ENCODE measurements at regions not wholly inside any gene's neighbourhood (a gene's known extent, or its start where the extent isn't known, plus 50 kb on each side); places are given as distances from the start of the nearest gene placed in this dataset.

GRCh38 chr17:49916854-49917515 is 52.0 kb upstream of the DLX4 start:
- Histone ChIP-seq H3K4me3 (ENCODE audit: low read depth in 1 of 2, low read length in 2 of 2) (no peak overlapping the region), H3K27me3 (ENCODE audit: control insufficient read depth in 1 of 2, insufficient read depth in 2 of 2, low read length in 2 of 2) (peaks cover 11 to 25% of the 10 kb centered on the region in 2 donors), H3K9ac (ENCODE audit: low read depth in 1 of 2, low read length in 2 of 2) (no peak overlapping the region), H3K9me3 (ENCODE audit: control insufficient read depth in 1 of 2, low read length in 2 of 2) (no peaks in the 10 kb centered on the region), H3K36me3 (ENCODE audit: control insufficient read depth in 1 of 2, insufficient read depth in 2 of 2, low read length in 2 of 2) (no peaks in the 10 kb centered on the region), H3K27ac (ENCODE audit: low read depth, low read length) (no peak overlapping the region), H3K4me1 (ENCODE audit: control insufficient read depth in 1 of 2, insufficient read depth in 2 of 2, low read length in 2 of 2) (no peaks in the 10 kb centered on the region)

- no peaks in the 10 kb centered on the region for H3K4me1 ChIP-seq (ENCODE audit: control insufficient read depth in 1 of 2, insufficient read depth in 2 of 2, low read length in 2 of 2)
- H3K36me3 ChIP-seq (ENCODE audit: control insufficient read depth in 1 of 2, insufficient read depth in 2 of 2, low read length in 2 of 2) = no peaks in the 10 kb centered on the region
- no peak overlapping the region for H3K4me3 ChIP-seq (ENCODE audit: low read depth in 1 of 2, low read length in 2 of 2)
- peaks cover 11 to 16% of the 10 kb centered on the region in 2 donors for H3K27me3 ChIP-seq (ENCODE audit: control insufficient read depth in 1 of 2, insufficient read depth in 2 of 2, low read length in 2 of 2)
- no peak overlapping the region for H3K9ac ChIP-seq (ENCODE audit: low read depth in 1 of 2, low read length in 2 of 2)
- H3K27ac ChIP-seq (ENCODE audit: low read depth, low read length) = no peak overlapping the region
- H3K9me3 ChIP-seq (ENCODE audit: control insufficient read depth in 1 of 2, low read length in 2 of 2) = no peaks in the 10 kb centered on the region
Measured at GRCh38 chr17:49918591-49918990, 50.4 kb upstream of the DLX4 start.
